ENCODE measurements at regions not wholly inside any gene's neighbourhood (a gene's known extent, or its start where the extent isn't known, plus 50 kb on each side); places are given as distances from the start of the nearest gene placed in this dataset.
"Not testable (repeated sequence)": the region's sequence is repeated elsewhere in the genome, so short reads cannot be mapped to it uniquely, and the experiment has no call there.

GRCh38 chr11:81192516-81192915 lies 1541.1 kb downstream of the FAM181B start:
- TF ChIP-seq CTCF (IDR thresholded peaks at IDR 0.05; ENCODE audit: insufficient read depth, low read length, severe bottlenecking), result no peak
- Histone ChIP-seq H3K4me3 (ENCODE audit: low read depth, low read length) (no peak overlapping the region), H3K27me3 (ENCODE audit: control insufficient read depth, insufficient read depth, low read length) (no peaks in the 10 kb centered on the region), H3K36me3 (ENCODE audit: control insufficient read depth, insufficient read depth, low read length) (no peaks in the 10 kb centered on the region)
- FAIRE-seq (no peak), DNase-seq (ENCODE audit: low read depth) (no peak)

GRCh38 chr11:81190546-81190945 lies 1543.1 kb downstream of the FAM181B start:
- H3K4me3 ChIP-seq (ENCODE audit: low read depth, low read length), result no peak overlapping the region
- FAIRE-seq (no peak), DNase-seq (ENCODE audit: low read depth) (no peak)
- H3K27me3 ChIP-seq (ENCODE audit: control insufficient read depth, insufficient read depth, low read length), result no peaks in the 10 kb centered on the region
- TF ChIP-seq CTCF (IDR thresholded peaks at IDR 0.05; ENCODE audit: insufficient read depth, low read length, severe bottlenecking), result no peak
- H3K36me3 ChIP-seq (ENCODE audit: control insufficient read depth, insufficient read depth, low read length), result no peaks in the 10 kb centered on the region

GRCh38 chr11:81187033-81187432 lies 1546.6 kb downstream of the FAM181B start:
- H3K27me3 ChIP-seq (ENCODE audit: control insufficient read depth, insufficient read depth, low read length); DNase-seq (ENCODE audit: low read depth); H3K4me3 ChIP-seq (ENCODE audit: low read depth, low read length); FAIRE-seq; H3K36me3 ChIP-seq (ENCODE audit: control insufficient read depth, insufficient read depth, low read length): not testable (repeated sequence)

GRCh38 chr11:81174646-81175330 lies 1558.9 kb downstream of the FAM181B start:
- Histone ChIP-seq H3K27me3 (ENCODE audit: control insufficient read depth, insufficient read depth, low read length) (no peaks in the 10 kb centered on the region), H3K4me3 (ENCODE audit: low read depth, low read length) (no peak overlapping the region), H3K36me3 (ENCODE audit: control insufficient read depth, insufficient read depth, low read length) (no peaks in the 10 kb centered on the region)
- TF ChIP-seq CTCF (IDR thresholded peaks at IDR 0.05; ENCODE audit: insufficient read depth, low read length, severe bottlenecking), result no peak
- DNase-seq (ENCODE audit: low read depth), result no peak
- no peak for FAIRE-seq

- TF ChIP-seq CTCF (IDR thresholded peaks at IDR 0.05; ENCODE audit: insufficient read depth, low read length, severe bottlenecking), result no peak
- Histone ChIP-seq H3K36me3 (ENCODE audit: control insufficient read depth, insufficient read depth, low read length) (no peaks in the 10 kb centered on the region), H3K4me3 (ENCODE audit: low read depth, low read length) (no peak overlapping the region), H3K27me3 (ENCODE audit: control insufficient read depth, insufficient read depth, low read length) (no peaks in the 10 kb centered on the region)
- FAIRE-seq (no peak), DNase-seq (ENCODE audit: low read depth) (peak; percentile 1)
These were observed 1568.5 kb downstream of the FAM181B start for GRCh38 chr11:81165164-81165563.

- FAIRE-seq, result no peak
- H3K4me3 ChIP-seq (ENCODE audit: low read depth, low read length), result no peak overlapping the region
- TF ChIP-seq CTCF (IDR thresholded peaks at IDR 0.05; ENCODE audit: insufficient read depth, low read length, severe bottlenecking), result no peak
- H3K27me3 ChIP-seq (ENCODE audit: control insufficient read depth, insufficient read depth, low read length), result no peaks in the 10 kb centered on the region
- H3K36me3 ChIP-seq (ENCODE audit: control insufficient read depth, insufficient read depth, low read length), result no peaks in the 10 kb centered on the region
- DNase-seq (ENCODE audit: low read depth), result no peak
These were observed 1573.8 kb downstream of the FAM181B start for GRCh38 chr11:81159900-81160299.
